GM21528 (cell line): ENCODE measurements at regions not wholly inside any gene's neighbourhood (a gene's known extent, or its start where the extent isn't known, plus 50 kb on each side); places are given as distances from the start of the nearest gene placed in this dataset.
A peak's percentile ranks its signal among the peaks of the same experiment; 100 is the strongest.
"Not testable (repeated sequence)": the region's sequence is repeated elsewhere in the genome, so short reads cannot be mapped to it uniquely, and the experiment has no call there.

Experiments used
- ATAC-seq: cut with Tn5 transposase; IDR thresholded peaks from one replicate; pipeline ENCODE4 v1.9.1; 2021; ENCODE audit warnings: mild to moderate bottlenecking, moderate library complexity; ENCODE audit not compliant: unreplicated experiment, low FRiP score

GRCh38 chr16:17947165-17947564 lies 389.4 kb downstream of the NPIPA8 start:
- ATAC-seq = no peak

DNA sequence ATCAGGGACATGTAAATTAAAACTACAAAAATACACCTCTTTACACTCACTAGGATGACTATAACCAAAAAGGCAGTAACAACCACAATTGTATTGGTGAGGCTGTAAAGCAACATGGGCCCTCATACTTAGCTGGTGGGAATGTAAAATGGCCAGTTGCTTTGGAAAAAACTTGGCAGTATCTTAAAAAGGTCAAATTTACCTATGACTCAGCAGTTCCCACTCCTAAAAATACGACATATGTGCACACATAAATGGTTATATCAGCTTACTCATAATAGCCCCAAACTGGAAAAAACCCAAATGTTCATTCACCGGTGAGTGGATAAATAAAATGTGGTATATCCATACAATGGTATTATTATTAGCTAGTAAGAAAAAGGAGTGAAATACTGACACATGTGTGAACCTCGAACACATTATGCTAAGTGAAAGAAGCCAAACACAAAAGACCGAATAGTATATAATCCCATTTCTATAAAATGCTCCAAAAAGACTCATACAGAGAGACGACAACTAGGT lies 391.4 kb downstream of the NPIPA8 start:
- no peak for ATAC-seq

- no peak for ATAC-seq
Measured at GRCh38 chr16:17944345-17944744, 392.2 kb downstream of the NPIPA8 start.

- ATAC-seq = no peak
Measured at GRCh38 chr16:17942067-17942466, 394.5 kb downstream of the NPIPA8 start.

- ATAC-seq = no peak
Measured at GRCh38 chr16:17940584-17941364, 395.8 kb downstream of the NPIPA8 start.

GRCh38 chr16:17939723-17940122 lies 396.8 kb downstream of the NPIPA8 start:
- ATAC-seq = peak; percentile 87

GRCh38 chr16:17939122-17939536 lies 397.4 kb downstream of the NPIPA8 start:
- peak; percentile 56 for ATAC-seq

DNA sequence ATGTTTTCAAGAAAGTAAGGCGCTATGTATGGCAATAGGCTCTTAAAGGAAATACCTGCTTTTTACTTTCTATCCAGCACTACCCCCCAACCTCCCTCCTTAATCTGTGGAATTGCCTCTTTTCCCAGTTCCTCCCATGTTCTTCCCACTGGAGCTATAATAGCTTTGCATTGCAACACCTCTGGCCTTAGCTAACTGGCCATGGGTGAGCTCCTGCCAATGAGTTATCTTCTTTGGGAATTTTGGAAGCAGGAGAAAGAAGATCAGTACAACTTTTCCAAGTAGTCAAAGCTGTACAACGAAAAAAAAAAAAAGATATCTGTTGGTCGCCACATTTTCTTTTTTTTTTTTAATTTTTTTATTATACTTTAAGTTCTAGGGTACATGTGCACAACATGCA lies 398.0 kb downstream of the NPIPA8 start:
- ATAC-seq = no peak

- no peak for ATAC-seq
Measured at GRCh38 chr16:17936766-17937402, 399.7 kb downstream of the NPIPA8 start.

DNA sequence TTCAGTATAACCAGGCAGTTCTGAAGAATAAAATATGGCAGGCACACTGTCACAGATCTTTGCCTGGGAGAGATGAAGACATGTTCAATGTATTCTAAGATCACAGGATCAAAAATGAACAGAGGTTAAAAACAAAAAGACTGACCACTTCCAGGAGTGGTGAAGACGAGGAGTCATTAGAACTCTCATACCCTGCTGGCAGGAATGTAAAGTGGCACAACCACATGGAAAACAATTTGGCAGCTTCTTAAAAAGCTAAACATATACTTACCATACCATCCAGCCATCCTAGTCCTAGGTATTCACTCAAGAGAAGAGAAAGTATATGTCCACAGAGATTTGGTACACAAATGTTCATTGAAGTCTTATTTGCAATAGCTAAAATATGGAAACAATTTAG lies 406.3 kb downstream of the NPIPA8 start:
- no peak for ATAC-seq

- no peak for ATAC-seq
Measured at GRCh38 chr16:17926866-17927399, 409.6 kb downstream of the NPIPA8 start.

DNA sequence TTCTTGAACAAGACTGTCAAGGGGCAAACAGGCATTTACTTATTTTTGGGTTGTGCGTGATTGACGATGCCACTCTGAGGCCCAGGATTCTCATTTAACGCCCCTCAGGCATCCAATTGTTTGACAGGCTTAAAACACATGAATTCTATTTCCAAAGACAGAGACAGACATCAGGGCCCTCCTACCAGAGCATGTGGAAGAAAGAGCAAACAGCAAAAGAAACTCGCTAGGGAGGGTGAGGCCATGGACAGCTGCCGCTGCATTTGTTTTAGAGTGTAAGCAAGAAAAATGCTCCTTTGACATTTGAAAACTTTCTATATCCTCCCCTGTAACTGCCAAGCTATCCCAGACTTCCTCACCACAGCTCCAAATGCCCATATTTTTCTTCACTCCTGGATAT lies 410.1 kb downstream of the NPIPA8 start:
- ATAC-seq = no peak

DNA sequence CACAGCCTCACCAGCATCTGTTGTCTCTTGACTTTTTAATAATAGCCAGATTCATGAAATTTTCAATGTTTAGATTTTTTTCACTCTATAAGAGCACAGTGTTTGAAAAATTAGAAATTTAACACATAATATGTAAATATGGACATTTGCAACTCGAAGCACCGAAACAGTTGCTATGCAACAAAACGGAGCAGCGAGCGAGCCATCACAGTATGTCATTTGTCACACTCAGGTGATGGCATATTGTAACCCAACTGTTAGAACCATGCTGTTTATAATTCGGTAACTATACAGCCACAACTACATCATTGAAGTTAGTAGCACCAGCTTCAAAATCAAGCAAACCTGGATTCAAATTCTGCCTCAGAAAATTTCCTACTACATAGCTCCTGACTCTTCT lies 410.8 kb downstream of the NPIPA8 start:
- no peak for ATAC-seq

DNA sequence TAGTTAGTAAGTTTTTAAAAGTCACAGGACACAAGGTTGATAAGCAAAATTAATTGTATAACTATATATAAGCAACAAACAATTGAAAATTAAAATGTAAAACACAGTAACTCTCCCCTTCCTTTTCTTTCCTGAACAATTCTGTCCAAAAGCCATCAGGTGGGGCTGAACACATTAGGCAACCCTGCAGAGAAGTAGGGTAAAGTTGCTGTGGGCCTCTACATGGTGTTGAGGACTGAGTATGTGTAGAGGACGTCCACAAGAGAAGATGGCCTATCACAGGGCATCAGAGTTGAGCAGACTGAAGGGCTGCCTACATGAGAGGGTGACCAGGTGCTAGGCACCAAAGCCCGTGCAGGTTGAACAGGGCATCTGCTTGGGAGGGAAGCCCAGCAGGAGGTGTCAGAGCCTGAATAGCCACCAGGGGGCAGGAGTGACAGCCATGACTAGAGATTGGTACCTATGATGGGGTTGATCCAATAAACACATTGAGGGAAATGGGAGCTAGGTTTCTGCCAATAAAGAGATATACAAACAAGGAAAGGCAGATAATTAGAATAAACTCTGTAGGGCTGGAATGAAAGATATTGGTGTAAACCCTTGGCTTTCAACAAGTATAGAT lies 415.1 kb downstream of the NPIPA8 start:
- peak; percentile 61 for ATAC-seq

DNA sequence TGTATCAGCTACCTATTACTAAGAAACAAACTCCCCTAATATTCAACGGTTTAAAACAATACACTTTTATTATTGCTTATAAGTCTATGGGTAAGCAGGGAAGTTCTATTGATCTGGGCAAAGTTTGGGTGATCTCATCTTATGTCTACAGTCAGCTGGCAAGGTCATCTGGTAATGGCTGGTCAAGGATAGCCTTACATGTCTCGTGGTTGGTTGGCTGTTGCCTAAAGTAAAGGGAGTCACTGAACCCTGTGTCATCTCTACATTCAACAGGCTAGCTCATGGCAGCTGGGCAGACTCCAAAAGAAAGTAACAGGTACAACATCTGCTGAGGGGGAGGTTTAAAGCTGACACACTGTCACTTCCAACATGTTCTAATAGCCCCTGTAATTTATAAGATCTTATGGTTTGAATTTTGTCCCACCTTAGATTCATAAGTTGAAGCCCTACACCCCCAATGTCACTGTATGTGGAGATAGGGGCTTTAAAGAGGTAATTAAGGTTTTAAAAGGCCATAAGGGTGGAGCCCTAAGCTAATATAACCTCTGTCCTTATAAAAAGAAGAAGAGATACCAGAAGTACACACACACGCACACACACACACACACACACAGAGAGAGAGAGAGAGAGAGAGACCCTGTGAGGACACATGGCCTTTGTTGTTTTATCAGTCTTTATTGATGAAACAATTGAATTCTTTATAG lies 419.1 kb downstream of the NPIPA8 start:
- no peak for ATAC-seq

GRCh38 chr16:17915791-17916190 lies 420.7 kb downstream of the NPIPA8 start:
- ATAC-seq = no peak

DNA sequence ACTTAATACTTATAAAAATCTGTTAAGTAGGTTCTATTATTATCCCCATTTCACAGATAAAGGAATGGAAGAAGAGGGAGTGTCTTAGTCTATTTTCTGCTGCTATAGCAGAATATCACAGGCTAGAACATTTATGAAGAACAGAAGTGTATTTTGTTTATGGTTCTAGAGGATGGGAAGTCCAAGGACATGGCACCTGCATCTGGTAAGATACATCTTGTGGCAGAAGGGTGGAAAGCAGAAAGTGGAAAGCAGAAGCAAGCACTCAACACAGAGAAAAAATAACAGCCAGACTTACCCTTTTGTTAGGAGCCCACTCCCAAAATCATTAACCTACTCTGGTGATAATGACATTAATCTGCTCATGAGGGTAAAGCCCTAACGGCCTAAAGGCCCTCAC lies 422.4 kb downstream of the NPIPA8 start:
- ATAC-seq = no peak

- not testable (repeated sequence) for ATAC-seq
Measured at GRCh38 chr16:17911578-17911977, 425.0 kb downstream of the NPIPA8 start.

GRCh38 chr16:17906626-17907025 lies 429.9 kb downstream of the NPIPA8 start:
- ATAC-seq = not testable (repeated sequence)

DNA sequence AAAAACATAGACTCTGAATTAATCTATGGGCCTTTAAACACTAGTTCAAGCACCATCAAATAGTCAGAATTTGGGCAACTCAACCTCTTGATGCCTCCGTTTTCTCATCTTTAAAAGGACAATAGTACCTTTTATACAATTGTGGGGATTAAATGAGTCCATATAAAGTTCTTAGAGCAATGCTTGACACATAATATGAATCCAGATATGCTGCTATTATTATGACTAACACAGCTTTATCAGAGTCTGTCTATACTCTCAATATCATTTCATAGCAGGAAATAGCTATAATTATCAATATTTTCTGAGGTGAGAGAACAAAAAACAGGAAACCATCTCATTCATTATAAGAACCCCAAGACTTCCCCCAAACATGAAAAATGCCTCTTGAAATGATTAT lies 430.5 kb upstream of the XYLT1 start:
- no peak for ATAC-seq

DNA sequence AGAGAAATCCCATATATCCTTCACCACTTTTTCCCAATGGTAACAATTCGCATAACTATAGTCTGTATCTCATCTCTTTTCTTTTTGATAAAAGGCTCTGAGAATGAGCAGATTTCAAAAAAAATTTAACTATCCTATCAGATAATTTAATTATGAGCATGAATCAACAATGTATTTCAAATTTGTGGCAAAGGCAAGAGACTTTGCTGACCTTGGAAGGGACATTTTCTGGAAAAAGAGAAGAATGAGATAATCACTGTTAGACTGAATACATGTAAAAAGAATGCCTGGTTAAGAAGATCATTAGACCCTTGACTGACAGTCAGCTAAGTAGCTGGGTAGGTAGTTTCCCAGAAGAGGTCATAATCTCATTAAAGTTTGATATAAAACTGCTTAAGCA lies 428.4 kb upstream of the XYLT1 start:
- no peak for ATAC-seq
